ENCODE measurements at regions not wholly inside any gene's neighbourhood (a gene's known extent, or its start where the extent isn't known, plus 50 kb on each side); places are given as distances from the start of the nearest gene placed in this dataset.

GRCh38 chr1:34277150-34277549, 100.4 kb downstream of the C1orf94 start:
- TF ChIP-seq POLR2AphosphoS5 (IDR thresholded peaks at IDR 0.05) = no peak
- no peak for TF ChIP-seq POLR2A (IDR thresholded peaks at IDR 0.05)
